Smooth muscle cell of the brain vasculature (primary cell): ENCODE measurements at regions not wholly inside any gene's neighbourhood (a gene's known extent, or its start where the extent isn't known, plus 50 kb on each side); places are given as distances from the start of the nearest gene placed in this dataset.
"Not testable (repeated sequence)": the region's sequence is repeated elsewhere in the genome, so short reads cannot be mapped to it uniquely, and the experiment has no call there.

Experiments used
- DNase-seq: peaks from one replicate; pipeline ENCODE4 v3.0.0-alpha.2; 2012; ENCODE audit warnings: low read depth, low spot score

- DNase-seq: no peak
Measured at GRCh38 chr5:29498412-29498811, 1695.1 kb upstream of the CDH6 start.

GRCh38 chr5:29485333-29485732 is 1708.2 kb upstream of the CDH6 start:
- DNase-seq: no peak

- DNase-seq: no peak
Measured at GRCh38 chr5:29469581-29469980, 1723.9 kb upstream of the CDH6 start.

GRCh38 chr5:29462241-29462640 is 1731.2 kb upstream of the CDH6 start:
- no peak for DNase-seq

- no peak for DNase-seq
Measured at GRCh38 chr5:29460971-29461559, 1732.4 kb upstream of the CDH6 start.

- DNase-seq: not testable (repeated sequence)
Measured at GRCh38 chr5:29451004-29451403, 1742.5 kb upstream of the CDH6 start.

GRCh38 chr5:29414681-29415080 is 1778.8 kb upstream of the CDH6 start:
- DNase-seq: no peak

GRCh38 chr5:29412979-29413378 is 1780.5 kb upstream of the CDH6 start:
- DNase-seq: no peak

GRCh38 chr5:29402270-29402669 is 1791.2 kb upstream of the CDH6 start:
- DNase-seq: no peak

GRCh38 chr5:29389993-29390392 is 1803.5 kb upstream of the CDH6 start:
- DNase-seq: no peak

- DNase-seq: no peak
Measured at GRCh38 chr5:29387384-29387783, 1806.1 kb upstream of the CDH6 start.

- DNase-seq: no peak
Measured at GRCh38 chr5:29382780-29383179, 1810.7 kb upstream of the CDH6 start.

GRCh38 chr5:29380029-29380428 is 1813.5 kb upstream of the CDH6 start:
- no peak for DNase-seq

GRCh38 chr5:29379619-29380018 is 1813.9 kb upstream of the CDH6 start:
- no peak for DNase-seq

GRCh38 chr5:29378104-29378503 is 1815.4 kb upstream of the CDH6 start:
- no peak for DNase-seq

- DNase-seq: no peak
Measured at GRCh38 chr5:29370248-29370647, 1823.2 kb upstream of the CDH6 start.

- DNase-seq: no peak
Measured at GRCh38 chr5:29367176-29367833, 1826.2 kb upstream of the CDH6 start.

- DNase-seq: no peak
Measured at GRCh38 chr5:29351170-29351569, 1842.3 kb upstream of the CDH6 start.

- no peak for DNase-seq
Measured at GRCh38 chr5:29337030-29337429, 1856.5 kb upstream of the CDH6 start.

GRCh38 chr5:29321591-29321990 is 1871.9 kb upstream of the CDH6 start:
- DNase-seq: no peak

GRCh38 chr5:29309359-29309758 is 1884.1 kb upstream of the CDH6 start:
- no peak for DNase-seq

GRCh38 chr5:29307478-29307877 is 1886.0 kb upstream of the CDH6 start:
- DNase-seq: no peak

GRCh38 chr5:29304545-29304944 is 1888.9 kb upstream of the CDH6 start:
- no peak for DNase-seq

GRCh38 chr5:29296548-29296947 is 1896.9 kb upstream of the CDH6 start:
- no peak for DNase-seq
